ENCODE measurements at regions not wholly inside any gene's neighbourhood (a gene's known extent, or its start where the extent isn't known, plus 50 kb on each side); places are given as distances from the start of the nearest gene placed in this dataset.

- H3K27me3 ChIP-seq (ENCODE audit: control insufficient read depth in 3 of 3, insufficient read depth in 3 of 3, low read length in 3 of 3) = no peaks in the 10 kb centered on the region
- H3K9me3 ChIP-seq (ENCODE audit: control insufficient read depth in 2 of 2, insufficient read depth in 1 of 2, low read depth in 1 of 2, low read length in 1 of 2) = peaks cover 0 to 3% of the 10 kb centered on the region in 2 donors
- no peak overlapping the region for H3K4me3 ChIP-seq (ENCODE audit: low read depth in 1 of 3, low read length in 3 of 3)
- H3K27ac ChIP-seq (ENCODE audit: low read depth in 1 of 3, low read length in 2 of 3) = no peak overlapping the region
- FAIRE-seq (no peak), DNase-seq (no peak)
- H3K4me1 ChIP-seq (ENCODE audit: control insufficient read depth in 3 of 3, insufficient read depth in 2 of 3, low read depth in 1 of 3, low read length in 2 of 3) = no peaks in the 10 kb centered on the region
- H3K36me3 ChIP-seq (ENCODE audit: control insufficient read depth in 3 of 3, insufficient read depth in 2 of 3, low read depth in 1 of 3, low read length in 3 of 3) = no peaks in the 10 kb centered on the region
- WGBS, 3 donors = 61 to 71% (median 70%) methylated on average over 8 of the region's 8 CpGs
These were observed 63.2 kb downstream of the NENF start for GRCh38 chr1:212495766-212496494.

- Histone ChIP-seq H3K27ac (ENCODE audit: low read depth in 1 of 3, low read length in 2 of 3) (no peak overlapping the region), H3K9me3 (ENCODE audit: control insufficient read depth in 2 of 2, insufficient read depth in 1 of 2, low read depth in 1 of 2, low read length in 1 of 2) (peaks cover 0 to 9% of the 10 kb centered on the region in 2 donors), H3K4me1 (ENCODE audit: control insufficient read depth in 3 of 3, insufficient read depth in 2 of 3, low read depth in 1 of 3, low read length in 2 of 3) (no peaks in the 10 kb centered on the region), H3K36me3 (ENCODE audit: control insufficient read depth in 3 of 3, insufficient read depth in 2 of 3, low read depth in 1 of 3, low read length in 3 of 3) (no peaks in the 10 kb centered on the region), H3K27me3 (ENCODE audit: control insufficient read depth in 3 of 3, insufficient read depth in 3 of 3, low read length in 3 of 3) (no peaks in the 10 kb centered on the region), H3K4me3 (ENCODE audit: low read depth in 1 of 3, low read length in 3 of 3) (no peak overlapping the region)
- FAIRE-seq (no peak), DNase-seq (no peak)
- 85 to 89% (median 85%) methylated on average over 4 of the region's 4 CpGs for WGBS, 3 donors
These were observed 64.0 kb downstream of the NENF start for GRCh38 chr1:212496682-212497081.

DNA sequence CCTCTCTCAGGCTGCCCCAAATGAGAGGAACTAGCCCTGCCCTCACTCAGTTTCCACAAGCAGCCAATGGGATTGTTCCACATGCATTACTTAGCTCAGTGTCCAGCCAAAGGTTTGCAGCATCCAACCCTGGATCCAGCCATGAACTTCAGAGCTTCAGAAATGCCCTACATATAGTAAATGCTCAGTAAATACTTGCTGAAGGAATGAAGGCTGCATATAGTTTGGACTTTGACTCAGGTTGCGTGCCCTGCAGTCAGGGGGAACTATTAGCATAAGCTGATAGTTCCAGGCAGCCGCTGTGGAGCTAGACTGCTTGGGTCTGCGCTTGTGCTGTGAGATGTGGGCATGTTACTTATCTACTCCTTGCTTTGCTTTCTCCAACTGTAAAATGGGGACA is 64.8 kb downstream of the NENF start:
- WGBS, 3 donors = 63 to 89% (median 78%) methylated on average over 3 of the region's 3 CpGs
- Histone ChIP-seq H3K36me3 (ENCODE audit: control insufficient read depth in 3 of 3, insufficient read depth in 2 of 3, low read depth in 1 of 3, low read length in 3 of 3) (no peaks in the 10 kb centered on the region), H3K27ac (ENCODE audit: low read depth in 1 of 3, low read length in 2 of 3) (no peak overlapping the region), H3K27me3 (ENCODE audit: control insufficient read depth in 3 of 3, insufficient read depth in 3 of 3, low read length in 3 of 3) (no peaks in the 10 kb centered on the region), H3K4me1 (ENCODE audit: control insufficient read depth in 3 of 3, insufficient read depth in 2 of 3, low read depth in 1 of 3, low read length in 2 of 3) (no peaks in the 10 kb centered on the region), H3K9me3 (ENCODE audit: control insufficient read depth in 2 of 2, insufficient read depth in 1 of 2, low read depth in 1 of 2, low read length in 1 of 2) (peaks cover 0 to 11% of the 10 kb centered on the region in 2 donors), H3K4me3 (ENCODE audit: low read depth in 1 of 3, low read length in 3 of 3) (no peak overlapping the region)
- FAIRE-seq (no peak), DNase-seq (no peak)

GRCh38 chr1:212498283-212499040 is 65.7 kb downstream of the NENF start:
- Histone ChIP-seq H3K36me3 (ENCODE audit: control insufficient read depth in 3 of 3, insufficient read depth in 2 of 3, low read depth in 1 of 3, low read length in 3 of 3) (no peaks in the 10 kb centered on the region), H3K9me3 (ENCODE audit: control insufficient read depth in 2 of 2, insufficient read depth in 1 of 2, low read depth in 1 of 2, low read length in 1 of 2) (peaks cover 0 to 11% of the 10 kb centered on the region in 2 donors), H3K4me3 (ENCODE audit: low read depth in 1 of 3, low read length in 3 of 3) (no peak overlapping the region), H3K27ac (ENCODE audit: low read depth in 1 of 3, low read length in 2 of 3) (no peak overlapping the region), H3K27me3 (ENCODE audit: control insufficient read depth in 3 of 3, insufficient read depth in 3 of 3, low read length in 3 of 3) (no peaks in the 10 kb centered on the region), H3K4me1 (ENCODE audit: control insufficient read depth in 3 of 3, insufficient read depth in 2 of 3, low read depth in 1 of 3, low read length in 2 of 3) (no peaks in the 10 kb centered on the region)
- no peak for FAIRE-seq
- WGBS, 3 donors = 69 to 76% (median 73%) methylated on average over 9 of the region's 9 CpGs
- DNase-seq = no peak

DNA sequence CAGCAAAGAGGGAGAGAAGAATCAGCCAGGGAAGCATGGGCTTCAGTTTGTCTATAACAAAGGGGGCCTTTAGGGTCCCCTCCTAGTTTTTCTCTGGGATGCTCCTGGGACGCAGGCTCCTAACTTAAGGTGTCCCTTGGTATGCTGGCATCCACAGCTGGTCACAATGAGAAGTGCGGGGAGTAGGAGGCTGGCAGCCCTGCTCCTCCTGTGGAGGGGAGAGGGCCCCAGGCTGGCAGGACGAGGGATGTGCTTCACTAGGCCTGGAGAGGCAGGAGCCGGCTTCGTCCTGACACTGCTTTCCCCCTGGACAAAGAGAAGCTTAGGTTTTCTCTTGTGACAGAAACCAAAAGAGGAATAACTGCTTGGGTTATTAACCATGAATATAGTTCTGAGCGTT is 67.6 kb downstream of the NENF start:
- no peaks in the 10 kb centered on the region for H3K36me3 ChIP-seq (ENCODE audit: control insufficient read depth in 3 of 3, insufficient read depth in 2 of 3, low read depth in 1 of 3, low read length in 3 of 3)
- WGBS, 3 donors = 88 to 92% (median 91%) methylated on average over 6 of the region's 6 CpGs
- no peak overlapping the region for H3K4me3 ChIP-seq (ENCODE audit: low read depth in 1 of 3, low read length in 3 of 3)

GRCh38 chr1:212500983-212501382 is 68.3 kb downstream of the NENF start:
- H3K27me3 ChIP-seq (ENCODE audit: control insufficient read depth in 3 of 3, insufficient read depth in 3 of 3, low read length in 3 of 3) = no peaks in the 10 kb centered on the region
- 88 to 94% (median 88%) methylated on average over 1 of the region's 1 CpG for WGBS, 3 donors
- FAIRE-seq (no peak), DNase-seq (no peak)
- no peaks in the 10 kb centered on the region for H3K4me1 ChIP-seq (ENCODE audit: control insufficient read depth in 3 of 3, insufficient read depth in 2 of 3, low read depth in 1 of 3, low read length in 2 of 3)
- H3K9me3 ChIP-seq (ENCODE audit: control insufficient read depth in 2 of 2, insufficient read depth in 1 of 2, low read depth in 1 of 2, low read length in 1 of 2) = peaks cover 0 to 18% of the 10 kb centered on the region in 2 donors
- H3K4me3 ChIP-seq (ENCODE audit: low read depth in 1 of 3, low read length in 3 of 3) = no peak overlapping the region
- H3K27ac ChIP-seq (ENCODE audit: low read depth in 1 of 3, low read length in 2 of 3) = no peak overlapping the region
- no peaks in the 10 kb centered on the region for H3K36me3 ChIP-seq (ENCODE audit: control insufficient read depth in 3 of 3, insufficient read depth in 2 of 3, low read depth in 1 of 3, low read length in 3 of 3)

More for the DNA sequence above, 67.6 kb downstream of the NENF start:
- Histone ChIP-seq H3K9me3 (ENCODE audit: control insufficient read depth in 2 of 2, insufficient read depth in 1 of 2, low read depth in 1 of 2, low read length in 1 of 2) (peaks cover 0 to 16% of the 10 kb centered on the region in 2 donors), H3K4me1 (ENCODE audit: control insufficient read depth in 3 of 3, insufficient read depth in 2 of 3, low read depth in 1 of 3, low read length in 2 of 3) (no peaks in the 10 kb centered on the region), H3K27me3 (ENCODE audit: control insufficient read depth in 3 of 3, insufficient read depth in 3 of 3, low read length in 3 of 3) (no peaks in the 10 kb centered on the region), H3K27ac (ENCODE audit: low read depth in 1 of 3, low read length in 2 of 3) (no peak overlapping the region)
- no peak for DNase-seq
- no peak for FAIRE-seq

GRCh38 chr1:212503714-212504113 is 71.0 kb downstream of the NENF start:
- H3K27ac ChIP-seq (ENCODE audit: low read depth in 1 of 3, low read length in 2 of 3) = no peak overlapping the region
- no peaks in the 10 kb centered on the region for H3K36me3 ChIP-seq (ENCODE audit: control insufficient read depth in 3 of 3, insufficient read depth in 2 of 3, low read depth in 1 of 3, low read length in 3 of 3)
- 88 to 98% (median 91%) methylated on average over 3 of the region's 3 CpGs for WGBS, 3 donors
- no peak overlapping the region for H3K4me3 ChIP-seq (ENCODE audit: low read depth in 1 of 3, low read length in 3 of 3)
- H3K9me3 ChIP-seq (ENCODE audit: control insufficient read depth in 2 of 2, insufficient read depth in 1 of 2, low read depth in 1 of 2, low read length in 1 of 2) = peaks cover 0 to 15% of the 10 kb centered on the region in 2 donors
- no peak for FAIRE-seq
- no peak for DNase-seq
- no peaks in the 10 kb centered on the region for H3K27me3 ChIP-seq (ENCODE audit: control insufficient read depth in 3 of 3, insufficient read depth in 3 of 3, low read length in 3 of 3)
- H3K4me1 ChIP-seq (ENCODE audit: control insufficient read depth in 3 of 3, insufficient read depth in 2 of 3, low read depth in 1 of 3, low read length in 2 of 3) = no peaks in the 10 kb centered on the region

DNA sequence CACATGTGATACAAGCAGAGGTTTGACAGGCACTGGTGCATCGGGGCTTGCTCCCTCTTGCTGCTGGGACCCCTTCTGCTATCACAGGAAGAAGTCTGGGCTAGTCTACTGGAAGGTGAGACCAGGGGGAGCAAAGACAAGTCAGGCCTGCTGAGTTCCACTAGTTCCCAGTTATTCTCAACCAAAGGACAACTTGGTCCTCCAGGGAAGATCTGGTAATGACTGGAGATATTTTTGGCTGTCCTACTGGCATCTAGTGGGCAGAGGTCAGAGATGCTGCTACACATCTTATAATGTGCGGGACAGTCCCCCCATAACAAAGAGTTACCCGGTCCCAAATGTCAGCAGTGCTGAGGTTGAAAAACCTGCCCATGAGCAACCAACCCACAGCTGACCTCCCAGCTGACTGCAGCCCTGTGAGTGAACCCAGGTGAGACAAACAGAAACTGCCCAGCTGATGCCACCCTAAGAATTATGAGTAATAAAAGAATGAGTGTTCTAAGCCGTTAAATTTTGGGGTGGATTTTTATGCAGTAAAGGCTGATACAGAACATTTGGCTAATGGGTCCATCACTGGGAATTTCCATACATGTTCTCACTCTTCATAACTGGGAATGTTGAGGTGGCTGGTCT is 71.6 kb downstream of the NENF start:
- Histone ChIP-seq H3K36me3 (ENCODE audit: control insufficient read depth in 3 of 3, insufficient read depth in 2 of 3, low read depth in 1 of 3, low read length in 3 of 3) (no peaks in the 10 kb centered on the region), H3K4me1 (ENCODE audit: control insufficient read depth in 3 of 3, insufficient read depth in 2 of 3, low read depth in 1 of 3, low read length in 2 of 3) (no peaks in the 10 kb centered on the region), H3K27ac (ENCODE audit: low read depth in 1 of 3, low read length in 2 of 3) (no peak overlapping the region), H3K9me3 (ENCODE audit: control insufficient read depth in 2 of 2, insufficient read depth in 1 of 2, low read depth in 1 of 2, low read length in 1 of 2) (peaks cover 0 to 15% of the 10 kb centered on the region in 2 donors), H3K4me3 (ENCODE audit: low read depth in 1 of 3, low read length in 3 of 3) (no peak overlapping the region), H3K27me3 (ENCODE audit: control insufficient read depth in 3 of 3, insufficient read depth in 3 of 3, low read length in 3 of 3) (no peaks in the 10 kb centered on the region)
- FAIRE-seq (no peak), DNase-seq (no peak)
- 82 to 86% (median 83%) methylated on average over 4 of the region's 4 CpGs for whole genome bisulfite sequencing, 3 donors

All from small intestine (tissue), 7 donors.